DOHH2 (cell line): ENCODE measurements at regions not wholly inside any gene's neighbourhood (a gene's known extent, or its start where the extent isn't known, plus 50 kb on each side); places are given as distances from the start of the nearest gene placed in this dataset.

Source experiments
- H3F3A ChIP-seq: fragments of 200-600 bp; sonication (generic), shearing (Covaris generic); 2 replicates; pipeline ENCODE4 v1.6.0; 2016; ENCODE audit warnings: antibody characterized with exemption, mild to moderate bottlenecking; ENCODE audit not compliant: control insufficient read depth, insufficient read depth
- H3K27ac ChIP-seq: fragments of 200-600 bp; sonication (generic); 2 replicates; pipeline ENCODE4 v1.5.1; 2014; ENCODE audit warnings: low read depth, mild to moderate bottlenecking, low read length, moderate library complexity
- H3K27me3 ChIP-seq: fragments of 200-600 bp; sonication (generic); 2 replicates; pipeline ENCODE4 v1.6.1; 2014; ENCODE audit warnings: mild to moderate bottlenecking, low read length, mixed read lengths; ENCODE audit not compliant: control insufficient read depth
- H3K36me3 ChIP-seq: fragments of 200-600 bp; sonication (generic); 2 replicates; pipeline ENCODE4 v1.6.1; 2014; ENCODE audit warnings: mild to moderate bottlenecking, low read length, moderate library complexity, mixed read lengths; ENCODE audit not compliant: control insufficient read depth
- H3K4me1 ChIP-seq: fragments of 200-600 bp; sonication (generic); 2 replicates; pipeline ENCODE4 v1.6.1; 2014; ENCODE audit warnings: mild to moderate bottlenecking, low read length, mixed read lengths; ENCODE audit not compliant: control insufficient read depth
- H3K4me2 ChIP-seq: fragments of 200-600 bp; sonication (generic); 2 replicates; pipeline ENCODE4 v1.6.0; 2014; ENCODE audit warnings: mild to moderate bottlenecking, low read length, moderate library complexity
- H3K4me3 ChIP-seq: fragments of 200-600 bp; sonication (generic); 2 replicates; pipeline ENCODE4 v1.5.1; 2014; ENCODE audit warnings: mild to moderate bottlenecking, low read length, mixed read lengths
- H3K79me2 ChIP-seq: fragments of 200-600 bp; sonication (generic); 2 replicates; pipeline ENCODE4 v1.6.1; 2014; ENCODE audit warnings: mild to moderate bottlenecking, low read length, mixed read lengths; ENCODE audit not compliant: control insufficient read depth
- H3K9me2 ChIP-seq: fragments of 200-600 bp; sonication (generic); replicated peaks from 2 replicates; pipeline ENCODE4 v1.6.1; 2014; ENCODE audit warnings: mild to moderate bottlenecking, low read length, mixed read lengths; ENCODE audit not compliant: control insufficient read depth
- H3K9me3 ChIP-seq: fragments of 200-600 bp; sonication (generic); 2 replicates; pipeline ENCODE4 v1.6.1; 2014; ENCODE audit warnings: antibody characterized with exemption, low read length, mixed read lengths; ENCODE audit not compliant: control insufficient read depth, insufficient read depth
- H4K20me1 ChIP-seq: fragments of 200-600 bp; sonication (generic); 2 replicates; pipeline ENCODE4 v1.6.0; 2014; ENCODE audit warnings: low read depth, mild to moderate bottlenecking, antibody characterized with exemption, low read length, moderate library complexity; ENCODE audit not compliant: control insufficient read depth, insufficient read depth
- CTCF ChIP-seq: fragments of 200-600 bp; sonication (generic); IDR thresholded peaks from one replicate; pipeline ENCODE4 v1.5.1; 2014; ENCODE audit warnings: antibody characterized with exemption, mild to moderate bottlenecking, low read depth, low read length; ENCODE audit not compliant: poor library complexity, severe bottlenecking
- EZH2phosphoT487 ChIP-seq: fragments of 200-600 bp; sonication (generic); IDR thresholded peaks from 2 replicates; pipeline ENCODE4 v1.6.1; 2017; ENCODE audit warnings: borderline replicate concordance, mild to moderate bottlenecking, antibody characterized with exemption, low read length, moderate library complexity, mixed read lengths

GRCh38 chr4:31617667-31618066, 897.5 kb downstream of the PCDH7 start:
- H3K27ac ChIP-seq, result no peak overlapping the region
- peaks cover 7% of the 10 kb centered on the region; the same call in 1 of the 2 replicates for H3K9me3 ChIP-seq
- H4K20me1 ChIP-seq, result no peaks in the 10 kb centered on the region
- no peaks in the 10 kb centered on the region for H3K79me2 ChIP-seq
- TF ChIP-seq EZH2phosphoT487 (no peak), CTCF (no peak)
- H3K27me3 ChIP-seq, result no peaks in the 10 kb centered on the region
- H3K9me2 ChIP-seq, result no peaks in the 10 kb centered on the region
- peaks cover 3% of the 10 kb centered on the region; the same call in 1 of the 2 replicates for H3K4me1 ChIP-seq
- no peak overlapping the region for H3K4me2 ChIP-seq
- no peak overlapping the region for H3K4me3 ChIP-seq
- H3F3A ChIP-seq, result no peaks in the 10 kb centered on the region
- H3K36me3 ChIP-seq, result no peaks in the 10 kb centered on the region

- no peaks in the 10 kb centered on the region for H4K20me1 ChIP-seq
- H3F3A ChIP-seq, result no peaks in the 10 kb centered on the region
- no peaks in the 10 kb centered on the region for H3K36me3 ChIP-seq
- H3K4me3 ChIP-seq, result no peak overlapping the region
- no peak overlapping the region for H3K27ac ChIP-seq
- TF ChIP-seq CTCF (no peak), EZH2phosphoT487 (no peak)
- H3K27me3 ChIP-seq, result no peaks in the 10 kb centered on the region
- no peaks in the 10 kb centered on the region for H3K79me2 ChIP-seq
- no peaks in the 10 kb centered on the region for H3K4me1 ChIP-seq
- H3K4me2 ChIP-seq, result no peak overlapping the region
- H3K9me2 ChIP-seq, result no peaks in the 10 kb centered on the region
- no peaks in the 10 kb centered on the region for H3K9me3 ChIP-seq
These were observed 900.3 kb downstream of the PCDH7 start for GRCh38 chr4:31620476-31620875.

- Histone ChIP-seq H3K9me3 (no peaks in the 10 kb centered on the region), H3K36me3 (no peaks in the 10 kb centered on the region), H3F3A (no peaks in the 10 kb centered on the region), H3K4me1 (no peaks in the 10 kb centered on the region), H3K4me3 (no peak overlapping the region), H3K4me2 (no peak overlapping the region), H3K9me2 (no peaks in the 10 kb centered on the region), H3K79me2 (no peaks in the 10 kb centered on the region), H3K27me3 (no peaks in the 10 kb centered on the region), H3K27ac (no peak overlapping the region), H4K20me1 (no peaks in the 10 kb centered on the region)
- TF ChIP-seq EZH2phosphoT487 (no peak), CTCF (no peak)
These were observed 925.1 kb downstream of the PCDH7 start for GRCh38 chr4:31645236-31645635.

- H3K27ac ChIP-seq, result no peak overlapping the region
- no peaks in the 10 kb centered on the region for H3K36me3 ChIP-seq
- no peak overlapping the region for H3K4me3 ChIP-seq
- H3F3A ChIP-seq, result no peaks in the 10 kb centered on the region
- TF ChIP-seq CTCF (no peak), EZH2phosphoT487 (no peak)
- no peaks in the 10 kb centered on the region for H3K4me1 ChIP-seq
- H3K9me3 ChIP-seq, result no peaks in the 10 kb centered on the region
- H3K79me2 ChIP-seq, result no peaks in the 10 kb centered on the region
- no peaks in the 10 kb centered on the region for H3K9me2 ChIP-seq
- H3K27me3 ChIP-seq, result no peaks in the 10 kb centered on the region
- H3K4me2 ChIP-seq, result no peak overlapping the region
- no peaks in the 10 kb centered on the region for H4K20me1 ChIP-seq
These were observed 927.6 kb downstream of the PCDH7 start for GRCh38 chr4:31647786-31648185.
